ENCODE measurements at regions not wholly inside any gene's neighbourhood (a gene's known extent, or its start where the extent isn't known, plus 50 kb on each side); places are given as distances from the start of the nearest gene placed in this dataset.

DNA sequence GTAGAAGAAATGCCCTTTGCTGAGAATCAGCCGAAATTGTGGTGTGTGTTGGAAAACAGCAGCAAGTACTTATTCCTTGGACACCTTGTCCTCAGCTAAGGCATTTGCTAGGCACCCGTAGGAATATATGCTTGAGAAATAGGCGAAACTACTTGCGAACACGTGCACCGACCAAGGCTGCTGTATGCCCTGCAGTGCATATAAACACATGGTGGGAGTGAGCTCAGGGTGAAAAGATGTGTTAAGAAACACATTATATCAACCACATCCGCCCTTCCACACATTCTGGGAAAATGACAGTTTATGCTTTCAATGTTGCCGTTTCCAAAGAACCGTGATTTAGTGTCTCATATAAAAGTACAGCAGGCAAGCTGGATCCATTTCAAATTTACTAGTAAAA, 199.2 kb downstream of the JCAD start:
- H4K20me1 ChIP-seq (replicated peaks; ENCODE audit: control insufficient read depth, insufficient read depth, low read length) = no peaks in the 10 kb centered on the region
- in situ Hi-C loops (cut with MboI) = no loop called here
- H3K9ac ChIP-seq (ENCODE audit: insufficient read depth in 1 of 2, low read depth in 2 of 2, low read length in 2 of 2) = no peak overlapping the region
- H3K79me2 ChIP-seq (ENCODE audit: control insufficient read depth, insufficient read depth, low read length) = no peaks in the 10 kb centered on the region
- ChIA-PET CTCF (ENCODE audit: low intra/inter-chr PET ratio) (no interaction called here), POLR2A (no interaction called here)
- intact Hi-C loops (cut with micrococcal nuclease) = no loop called here
- H3K27me3 ChIP-seq (ENCODE audit: control insufficient read depth in 2 of 2, insufficient read depth in 2 of 2, low read length in 2 of 2) = peaks cover 5 to 13% of the 10 kb centered on the region in 2 experiments; a peak in 3 of 5 replicates
- H3K9me1 ChIP-seq (ENCODE audit: control insufficient read depth, insufficient read depth, low read length) = peaks cover 2% of the 10 kb centered on the region
- H3K36me3 ChIP-seq (ENCODE audit: control insufficient read depth, insufficient read depth, low read length) = no peaks in the 10 kb centered on the region
- WGBS (ENCODE audit: insufficient coverage, low coverage, missing lambda C conversion rate) = 1% methylated on average over 9 of the region's 9 CpGs
- H3K9me3 ChIP-seq (replicated peaks; ENCODE audit: control insufficient read depth, insufficient read depth, low read depth, low read length) = no peaks in the 10 kb centered on the region
- H2AFZ ChIP-seq (ENCODE audit: low read depth, low read length) = no peak overlapping the region
- no peak overlapping the region for H3K4me3 ChIP-seq
- no peaks in the 10 kb centered on the region for H3K4me1 ChIP-seq (replicated peaks in 1 of 2; ENCODE audit: control insufficient read depth in 2 of 2, insufficient read depth in 2 of 2, low read length in 2 of 2)
- BruUV-seq (replicated peaks) = no TSS peak
- ATAC-seq (no peak), FAIRE-seq (no peak), DNase-seq (ENCODE audit: extremely low read depth in 1 of 4, low spot score in 3 of 4) (no peak)
- H3K4me2 ChIP-seq (ENCODE audit: insufficient read depth, low read length) = no peak overlapping the region
- no peak for TF ChIP-seq CEBPB (tag; IDR thresholded peaks at IDR 0.05)
- TF ChIP-seq NR2C1 (IDR thresholded peaks at IDR 0.05) = no peak
- no peak for TF ChIP-seq NR2C1 (tag; IDR thresholded peaks at IDR 0.05)
- no peak for TF ChIP-seq CHD4 (IDR thresholded peaks at IDR 0.05; ENCODE audit: insufficient read depth, insufficient replicate concordance, low read depth, low read length, poor library complexity, severe bottlenecking)
- no peak for TF ChIP-seq GTF2F1 (IDR thresholded peaks at IDR 0.05; ENCODE audit: low read depth, low read length)
- TF ChIP-seq ESRRB (CRISPR knock-in tag; IDR thresholded peaks at IDR 0.05; ENCODE audit: borderline replicate concordance) = no peak
- no peak for TF ChIP-seq ZNF165 (CRISPR knock-in tag; IDR thresholded peaks at IDR 0.05; ENCODE audit: borderline replicate concordance)
- TF ChIP-seq ZEB2 (IDR thresholded peaks at IDR 0.05) = no peak
- TF ChIP-seq TAF9B (IDR thresholded peaks at IDR 0.05; ENCODE audit: partially characterized antibody) = no peak
- TF ChIP-seq PURB (CRISPR knock-in tag; IDR thresholded peaks at IDR 0.05; ENCODE audit: low read depth) = no peak
- TF ChIP-seq, protein P1, sequence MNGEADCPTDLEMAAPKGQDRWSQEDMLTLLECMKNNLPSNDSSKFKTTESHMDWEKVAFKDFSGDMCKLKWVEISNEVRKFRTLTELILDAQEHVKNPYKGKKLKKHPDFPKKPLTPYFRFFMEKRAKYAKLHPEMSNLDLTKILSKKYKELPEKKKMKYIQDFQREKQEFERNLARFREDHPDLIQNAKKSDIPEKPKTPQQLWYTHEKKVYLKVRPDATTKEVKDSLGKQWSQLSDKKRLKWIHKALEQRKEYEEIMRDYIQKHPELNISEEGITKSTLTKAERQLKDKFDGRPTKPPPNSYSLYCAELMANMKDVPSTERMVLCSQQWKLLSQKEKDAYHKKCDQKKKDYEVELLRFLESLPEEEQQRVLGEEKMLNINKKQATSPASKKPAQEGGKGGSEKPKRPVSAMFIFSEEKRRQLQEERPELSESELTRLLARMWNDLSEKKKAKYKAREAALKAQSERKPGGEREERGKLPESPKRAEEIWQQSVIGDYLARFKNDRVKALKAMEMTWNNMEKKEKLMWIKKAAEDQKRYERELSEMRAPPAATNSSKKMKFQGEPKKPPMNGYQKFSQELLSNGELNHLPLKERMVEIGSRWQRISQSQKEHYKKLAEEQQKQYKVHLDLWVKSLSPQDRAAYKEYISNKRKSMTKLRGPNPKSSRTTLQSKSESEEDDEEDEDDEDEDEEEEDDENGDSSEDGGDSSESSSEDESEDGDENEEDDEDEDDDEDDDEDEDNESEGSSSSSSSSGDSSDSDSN (IDR thresholded peaks at IDR 0.05; ENCODE audit: borderline replicate concordance in 1 of 2, low read depth in 2 of 2, low read length in 2 of 2) = no peak
- no peak for TF ChIP-seq FOXJ2 (tag; IDR thresholded peaks at IDR 0.05)
- H3K27ac ChIP-seq (ENCODE audit: extremely low read depth, low read depth, low read length) = no peak overlapping the region

Measured in K562 (cell line).